HepG2 (cell line): ENCODE measurements at regions not wholly inside any gene's neighbourhood (a gene's known extent, or its start where the extent isn't known, plus 50 kb on each side); places are given as distances from the start of the nearest gene placed in this dataset.

Experiments
- EP300 ChIP-seq, 3 experiments: sonication (generic) in 1 of 3; formaldehyde crosslinking in 1 of 3; IDR thresholded peaks; 2 replicates each; pipeline versions ENCODE4 v1.5.1 to v1.6.1; 2011 to 2020; ENCODE audit warnings: low read depth in 2 of 3, low read length in 2 of 3, borderline replicate concordance in 1 of 3, improper control_type of control experiment in 1 of 3, mild to moderate bottlenecking in 1 of 3, missing genetic modification reagents in 1 of 3, moderate library complexity in 1 of 3
- FOSL2 ChIP-seq: sonication (generic); formaldehyde crosslinking; IDR thresholded peaks from 2 replicates; pipeline ENCODE4 v1.4.0; 2020; ENCODE audit warnings: missing genetic modification reagents
- MYNN ChIP-seq: sonication (generic); formaldehyde crosslinking; IDR thresholded peaks from 2 replicates; pipeline ENCODE4 v1.4.0; 2020; ENCODE audit warnings: mild to moderate bottlenecking, low read depth, missing genetic modification reagents
- SRSF1 ChIP-seq: fragments of 200-400 bp; formaldehyde crosslinking; optimal IDR thresholded peaks from 2 replicates; pipeline ENCODE3; 2017; ENCODE audit warnings: mild to moderate bottlenecking, low read depth, low read length, moderate library complexity
- ZFP37 ChIP-seq: sonication (generic); formaldehyde crosslinking; IDR thresholded peaks from 2 replicates; pipeline ENCODE4 v1.4.0; 2020; ENCODE audit warnings: missing genetic modification reagents, borderline replicate concordance
- ZKSCAN1 ChIP-seq: fragments of 150-350 bp; IDR thresholded peaks from 2 replicates; pipeline ENCODE4 v1.6.1; 2014; ENCODE audit warnings: low read length
- TF ChIP-seq, protein P1 (sequence below): sonication (generic); formaldehyde crosslinking; IDR thresholded peaks from 2 replicates; pipeline ENCODE4 v1.5.0; 2020; ENCODE audit warnings: mild to moderate bottlenecking, missing genetic modification reagents, moderate library complexity

DNA sequence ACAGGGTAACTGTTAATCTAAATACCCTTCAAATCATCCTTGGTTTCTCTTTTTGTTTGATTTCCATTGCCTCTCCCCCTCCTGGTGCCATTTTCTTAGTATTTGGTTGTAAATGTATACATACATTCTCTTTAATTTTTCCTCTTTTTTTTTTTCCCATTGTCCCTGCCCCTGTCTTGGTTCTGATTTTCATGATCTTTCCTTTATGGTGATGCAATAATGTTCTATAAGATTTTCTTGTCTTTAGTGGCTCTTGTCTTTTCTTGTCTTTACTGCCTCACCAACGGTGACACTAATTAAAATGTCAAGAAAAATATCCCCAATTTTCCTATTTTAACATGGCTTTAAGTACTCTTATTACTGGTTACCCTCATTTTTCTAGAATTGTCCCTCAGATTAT, 135.9 kb upstream of the POT1 start:
- TF ChIP-seq MYNN (CRISPR knock-in tag) (no peak), ZFP37 (CRISPR knock-in tag) (no peak), ZKSCAN1 (no peak), EP300 (IDR thresholded peaks at IDR 0.05; ENCODE audit: low read depth in 2 of 2, low read length in 2 of 2) (no peak), EP300 (CRISPR knock-in tag; IDR thresholded peaks at IDR 0.05; ENCODE audit: borderline replicate concordance) (no peak), SRSF1 (no peak), FOSL2 (CRISPR knock-in tag) (no peak)
- TF ChIP-seq, protein P1, sequence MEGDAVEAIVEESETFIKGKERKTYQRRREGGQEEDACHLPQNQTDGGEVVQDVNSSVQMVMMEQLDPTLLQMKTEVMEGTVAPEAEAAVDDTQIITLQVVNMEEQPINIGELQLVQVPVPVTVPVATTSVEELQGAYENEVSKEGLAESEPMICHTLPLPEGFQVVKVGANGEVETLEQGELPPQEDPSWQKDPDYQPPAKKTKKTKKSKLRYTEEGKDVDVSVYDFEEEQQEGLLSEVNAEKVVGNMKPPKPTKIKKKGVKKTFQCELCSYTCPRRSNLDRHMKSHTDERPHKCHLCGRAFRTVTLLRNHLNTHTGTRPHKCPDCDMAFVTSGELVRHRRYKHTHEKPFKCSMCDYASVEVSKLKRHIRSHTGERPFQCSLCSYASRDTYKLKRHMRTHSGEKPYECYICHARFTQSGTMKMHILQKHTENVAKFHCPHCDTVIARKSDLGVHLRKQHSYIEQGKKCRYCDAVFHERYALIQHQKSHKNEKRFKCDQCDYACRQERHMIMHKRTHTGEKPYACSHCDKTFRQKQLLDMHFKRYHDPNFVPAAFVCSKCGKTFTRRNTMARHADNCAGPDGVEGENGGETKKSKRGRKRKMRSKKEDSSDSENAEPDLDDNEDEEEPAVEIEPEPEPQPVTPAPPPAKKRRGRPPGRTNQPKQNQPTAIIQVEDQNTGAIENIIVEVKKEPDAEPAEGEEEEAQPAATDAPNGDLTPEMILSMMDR, result no peak
